Neutrophil (primary cell): ENCODE measurements at regions not wholly inside any gene's neighbourhood (a gene's known extent, or its start where the extent isn't known, plus 50 kb on each side); places are given as distances from the start of the nearest gene placed in this dataset.

Experiments
- H3K27ac ChIP-seq: fragments of 200-600 bp; sonication (generic); 2 replicates; pipeline ENCODE4 v1.5.1; 2016; ENCODE audit warnings: mild to moderate bottlenecking, moderate library complexity
- H3K27me3 ChIP-seq: fragments of 200-600 bp; sonication (generic); 2 replicates; pipeline ENCODE4 v1.6.0; 2016; ENCODE audit warnings: mild to moderate bottlenecking
- H3K36me3 ChIP-seq: fragments of 200-600 bp; sonication (generic); 2 replicates; pipeline ENCODE4 v1.5.1; 2017
- H3K4me1 ChIP-seq, 2 experiments: fragments of 200-600 bp in 1 of 2; sonication (generic) in 1 of 2; 1 replicate in 1 of 2; 2 replicates in 1 of 2; pipeline versions ENCODE4 v1.5.1 to v1.6.1; 2013 to 2016; ENCODE audit warnings: low read depth in 1 of 2, low read length in 1 of 2, mild to moderate bottlenecking in 1 of 2, moderate library complexity in 1 of 2; ENCODE audit not compliant: control insufficient read depth in 1 of 2, insufficient read depth in 1 of 2
- H3K4me3 ChIP-seq, 2 experiments: fragments of 200-600 bp in 1 of 2; sonication (generic) in 1 of 2; 1 replicate in 1 of 2; 2 replicates in 1 of 2; pipeline ENCODE4 v1.5.1; 2013 to 2016; ENCODE audit warnings: low read depth in 1 of 2, low read length in 1 of 2, mild to moderate bottlenecking in 1 of 2, moderate library complexity in 1 of 2
- H3K9me3 ChIP-seq: fragments of 200-600 bp; sonication (generic); 2 replicates; pipeline ENCODE4 v1.5.1; 2016
- TF ChIP-seq, protein P1 (sequence below): fragments of 200-600 bp; sonication (generic); IDR thresholded peaks from 2 replicates; pipeline ENCODE4 v1.5.1; 2016; ENCODE audit warnings: antibody characterized with exemption

DNA sequence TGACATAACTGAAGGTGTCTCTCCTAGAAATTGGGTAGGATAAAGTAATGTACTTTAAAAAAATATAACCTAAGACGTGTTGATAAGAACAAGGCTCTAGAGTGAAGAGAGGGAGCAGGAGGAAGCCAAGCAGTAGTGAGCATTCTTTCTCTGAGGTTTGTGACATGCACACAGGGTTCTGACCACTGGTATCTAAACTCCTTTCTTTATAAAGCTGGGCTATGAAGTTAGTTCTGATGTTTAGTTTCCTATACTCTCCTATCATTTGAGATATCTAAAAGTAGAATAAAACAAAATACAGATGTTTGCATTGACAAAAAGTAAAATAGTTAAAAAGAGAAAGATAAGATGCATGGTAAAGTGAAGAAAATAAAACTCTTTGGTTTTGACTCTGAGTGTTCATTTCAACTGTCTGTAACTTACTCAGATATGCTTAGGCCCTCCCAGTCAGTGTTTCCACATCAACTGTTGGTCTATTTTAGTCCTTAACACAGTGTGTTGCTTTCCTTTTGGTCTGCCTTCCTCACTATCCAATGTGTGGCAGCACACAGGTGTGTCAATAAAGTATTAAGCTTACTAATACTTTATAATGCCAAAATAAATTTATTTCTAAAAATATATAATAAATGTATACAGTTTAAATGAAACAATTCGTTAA is 543.5 kb downstream of the PTPRC start:
- no peak overlapping the region for H3K4me3 ChIP-seq
- H3K4me1 ChIP-seq: no peaks in the 10 kb centered on the region
- no peaks in the 10 kb centered on the region for H3K27me3 ChIP-seq
- TF ChIP-seq, protein P1, sequence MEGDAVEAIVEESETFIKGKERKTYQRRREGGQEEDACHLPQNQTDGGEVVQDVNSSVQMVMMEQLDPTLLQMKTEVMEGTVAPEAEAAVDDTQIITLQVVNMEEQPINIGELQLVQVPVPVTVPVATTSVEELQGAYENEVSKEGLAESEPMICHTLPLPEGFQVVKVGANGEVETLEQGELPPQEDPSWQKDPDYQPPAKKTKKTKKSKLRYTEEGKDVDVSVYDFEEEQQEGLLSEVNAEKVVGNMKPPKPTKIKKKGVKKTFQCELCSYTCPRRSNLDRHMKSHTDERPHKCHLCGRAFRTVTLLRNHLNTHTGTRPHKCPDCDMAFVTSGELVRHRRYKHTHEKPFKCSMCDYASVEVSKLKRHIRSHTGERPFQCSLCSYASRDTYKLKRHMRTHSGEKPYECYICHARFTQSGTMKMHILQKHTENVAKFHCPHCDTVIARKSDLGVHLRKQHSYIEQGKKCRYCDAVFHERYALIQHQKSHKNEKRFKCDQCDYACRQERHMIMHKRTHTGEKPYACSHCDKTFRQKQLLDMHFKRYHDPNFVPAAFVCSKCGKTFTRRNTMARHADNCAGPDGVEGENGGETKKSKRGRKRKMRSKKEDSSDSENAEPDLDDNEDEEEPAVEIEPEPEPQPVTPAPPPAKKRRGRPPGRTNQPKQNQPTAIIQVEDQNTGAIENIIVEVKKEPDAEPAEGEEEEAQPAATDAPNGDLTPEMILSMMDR: no peak
- no peaks in the 10 kb centered on the region for H3K36me3 ChIP-seq
- no peak overlapping the region for H3K27ac ChIP-seq
- H3K9me3 ChIP-seq: no peaks in the 10 kb centered on the region

DNA sequence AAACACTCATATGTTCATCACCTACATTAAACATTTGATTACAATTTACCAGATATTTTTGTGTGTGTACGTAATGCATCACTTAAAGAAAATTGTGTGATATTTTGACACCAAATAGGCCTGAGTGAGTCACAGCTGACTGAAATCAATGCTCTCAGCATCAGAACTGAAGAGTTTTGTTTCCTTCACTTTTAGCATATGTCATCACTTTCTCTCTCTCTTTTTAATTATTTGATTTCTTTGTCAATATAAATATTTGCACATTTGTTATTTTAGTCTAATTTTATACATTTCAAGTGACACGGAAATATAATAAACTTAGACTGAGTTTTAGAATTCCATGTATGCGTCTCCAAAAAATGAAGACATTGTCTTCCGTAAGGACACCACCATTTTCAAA is 545.3 kb downstream of the PTPRC start:
- Histone ChIP-seq H3K36me3 (no peaks in the 10 kb centered on the region), H3K4me1 (no peaks in the 10 kb centered on the region), H3K27ac (no peak overlapping the region), H3K9me3 (no peaks in the 10 kb centered on the region), H3K4me3 (no peak overlapping the region), H3K27me3 (no peaks in the 10 kb centered on the region)
- TF ChIP-seq, protein P1: no peak

DNA sequence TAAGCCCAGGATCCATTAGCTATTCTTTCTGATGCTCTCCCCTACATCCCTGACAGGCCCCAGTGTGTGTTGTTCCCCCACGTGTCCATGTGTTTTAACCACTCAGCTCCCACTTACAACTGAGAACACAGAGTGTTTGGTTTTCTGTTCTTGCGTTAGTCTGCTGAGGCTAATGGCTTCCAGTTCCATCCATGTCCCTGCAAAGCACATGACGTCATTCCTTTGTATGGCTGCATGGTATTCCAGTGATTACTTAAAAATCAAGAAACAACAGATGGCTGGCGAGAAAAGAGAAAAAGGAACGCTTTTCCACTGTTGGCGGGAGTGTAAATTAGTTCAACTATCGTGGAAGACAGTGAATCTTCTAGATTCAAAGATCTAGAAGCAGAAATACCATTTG is 556.0 kb downstream of the PTPRC start:
- H3K27me3 ChIP-seq: no peaks in the 10 kb centered on the region
- TF ChIP-seq, protein P1: no peak
- H3K27ac ChIP-seq: no peak overlapping the region

DNA sequence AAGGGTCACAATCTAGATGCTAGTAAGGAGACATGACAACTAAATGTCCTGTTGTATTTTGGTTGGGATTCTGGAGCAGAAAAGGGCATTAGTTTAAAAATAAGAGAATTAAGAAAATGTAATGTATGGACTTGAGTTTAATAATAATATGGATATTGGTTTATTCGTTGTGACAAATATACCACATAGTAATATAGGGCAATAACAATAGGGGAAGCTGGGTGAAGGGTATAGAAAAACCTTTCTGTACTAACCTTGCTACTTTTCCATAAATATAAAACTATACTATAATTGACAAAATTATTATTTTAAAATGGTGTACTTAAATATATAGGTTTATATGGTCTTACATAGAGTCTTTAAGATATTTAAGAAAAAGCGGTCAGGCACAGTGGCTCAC is 558.9 kb downstream of the PTPRC start:
- no peaks in the 10 kb centered on the region for H3K9me3 ChIP-seq
- TF ChIP-seq, protein P1: no peak
- H3K27ac ChIP-seq: no peak overlapping the region
- H3K4me1 ChIP-seq: no peaks in the 10 kb centered on the region
- H3K36me3 ChIP-seq: no peaks in the 10 kb centered on the region
- H3K4me3 ChIP-seq: no peak overlapping the region
- H3K27me3 ChIP-seq: no peaks in the 10 kb centered on the region

More for the DNA sequence above, 556.0 kb downstream of the PTPRC start:
- no peaks in the 10 kb centered on the region for H3K9me3 ChIP-seq
- H3K4me1 ChIP-seq: no peaks in the 10 kb centered on the region
- H3K36me3 ChIP-seq: no peaks in the 10 kb centered on the region
- H3K4me3 ChIP-seq: no peak overlapping the region

DNA sequence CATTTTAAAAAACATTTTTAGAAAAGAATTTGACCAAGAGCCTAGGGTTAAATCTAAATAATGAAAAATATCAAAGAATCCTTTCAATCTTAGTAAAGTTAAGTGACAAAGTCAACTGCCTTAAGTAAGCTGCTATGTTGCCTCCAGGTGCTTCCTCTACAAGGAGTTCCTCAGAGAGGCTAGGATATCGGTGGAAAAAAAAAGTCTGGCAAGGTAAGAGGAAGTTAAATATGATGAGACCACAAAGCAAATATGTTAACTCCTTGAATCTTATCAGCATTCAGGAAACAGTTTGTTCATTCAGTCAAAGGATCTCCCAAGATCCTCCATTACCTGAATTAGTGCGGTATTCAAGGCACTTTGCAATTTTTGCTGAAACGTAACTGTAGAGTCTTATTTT is 563.5 kb downstream of the PTPRC start:
- Histone ChIP-seq H3K27me3 (no peaks in the 10 kb centered on the region), H3K9me3 (no peaks in the 10 kb centered on the region), H3K27ac (no peak overlapping the region), H3K4me3 (no peak overlapping the region), H3K4me1 (no peaks in the 10 kb centered on the region), H3K36me3 (no peaks in the 10 kb centered on the region)
- TF ChIP-seq, protein P1: no peak
